Fibroblast of gingiva (primary cell): ENCODE measurements at regions not wholly inside any gene's neighbourhood (a gene's known extent, or its start where the extent isn't known, plus 50 kb on each side); places are given as distances from the start of the nearest gene placed in this dataset.
"Not testable (repeated sequence)": the region's sequence is repeated elsewhere in the genome, so short reads cannot be mapped to it uniquely, and the experiment has no call there.

Source experiments
- DNase-seq: peaks from one replicate; pipeline ENCODE4 v3.0.0-alpha.2; 2011; ENCODE audit warnings: low read depth

- DNase-seq: no peak
Measured at GRCh38 chr2:234725528-234726264, 226.1 kb upstream of the SH3BP4 start.

GRCh38 chr2:234724850-234725249 is 227.0 kb upstream of the SH3BP4 start:
- no peak for DNase-seq

- DNase-seq: no peak
Measured at GRCh38 chr2:234723400-234723799, 226.5 kb upstream of the ARL4C start.

- DNase-seq: no peak
Measured at GRCh38 chr2:234722176-234722575, 225.3 kb upstream of the ARL4C start.

GRCh38 chr2:234719116-234719716 is 222.3 kb upstream of the ARL4C start:
- no peak for DNase-seq

- no peak for DNase-seq
Measured at GRCh38 chr2:234716271-234716670, 219.4 kb upstream of the ARL4C start.

GRCh38 chr2:234715671-234716250 is 218.9 kb upstream of the ARL4C start:
- no peak for DNase-seq

- DNase-seq: no peak
Measured at GRCh38 chr2:234714711-234715110, 217.8 kb upstream of the ARL4C start.

GRCh38 chr2:234712421-234712935 is 215.6 kb upstream of the ARL4C start:
- DNase-seq: no peak

GRCh38 chr2:234711308-234711707 is 214.4 kb upstream of the ARL4C start:
- DNase-seq: no peak

GRCh38 chr2:234710587-234710986 is 213.7 kb upstream of the ARL4C start:
- DNase-seq: no peak

GRCh38 chr2:234710066-234710465 is 213.2 kb upstream of the ARL4C start:
- no peak for DNase-seq

GRCh38 chr2:234708717-234709116 is 211.8 kb upstream of the ARL4C start:
- no peak for DNase-seq

- DNase-seq: no peak
Measured at GRCh38 chr2:234708091-234708683, 211.3 kb upstream of the ARL4C start.

GRCh38 chr2:234706086-234706485 is 209.2 kb upstream of the ARL4C start:
- no peak for DNase-seq

GRCh38 chr2:234705108-234705507 is 208.2 kb upstream of the ARL4C start:
- no peak for DNase-seq

GRCh38 chr2:234703258-234703657 is 206.4 kb upstream of the ARL4C start:
- DNase-seq: no peak

- DNase-seq: no peak
Measured at GRCh38 chr2:234702731-234703225, 205.9 kb upstream of the ARL4C start.

- DNase-seq: no peak
Measured at GRCh38 chr2:234701841-234702240, 205.0 kb upstream of the ARL4C start.

GRCh38 chr2:234701421-234701820 is 204.5 kb upstream of the ARL4C start:
- DNase-seq: no peak

GRCh38 chr2:234699456-234699855 is 202.6 kb upstream of the ARL4C start:
- no peak for DNase-seq

- not testable (repeated sequence) for DNase-seq
Measured at GRCh38 chr2:234697300-234697876, 200.5 kb upstream of the ARL4C start.
